H9 (cell line): ENCODE measurements at regions not wholly inside any gene's neighbourhood (a gene's known extent, or its start where the extent isn't known, plus 50 kb on each side); places are given as distances from the start of the nearest gene placed in this dataset.

Source experiments
- DNase-seq: peaks from one replicate; pipeline ENCODE4 v3.0.0-alpha.2; 2017
- H2AFZ ChIP-seq: one replicate; pipeline ENCODE4 v1.6.1; 2013; ENCODE audit warnings: mild to moderate bottlenecking, low read length, control low read depth, moderate library complexity
- H2AK5ac ChIP-seq: 2 replicates; pipeline ENCODE4 v1.6.1; 2013; ENCODE audit warnings: low read length, control low read depth, mixed read lengths; ENCODE audit not compliant: insufficient read length
- H2BK120ac ChIP-seq: one replicate; pipeline ENCODE4 v1.6.1; 2013; ENCODE audit warnings: low read depth, mild to moderate bottlenecking, low read length, control low read depth, inconsistent platforms; ENCODE audit not compliant: poor library complexity, severe bottlenecking
- H2BK12ac ChIP-seq: 2 replicates; pipeline ENCODE4 v1.6.1; 2013; ENCODE audit warnings: low read length, control low read depth, mixed read lengths, low read depth; ENCODE audit not compliant: insufficient read length
- H2BK15ac ChIP-seq: 2 replicates; pipeline ENCODE4 v1.6.1; 2013; ENCODE audit warnings: low read depth, low read length, control low read depth
- H2BK20ac ChIP-seq: one replicate; pipeline ENCODE4 v1.6.1; 2013; ENCODE audit warnings: low read depth, mild to moderate bottlenecking, low read length, control low read depth, inconsistent platforms; ENCODE audit not compliant: poor library complexity, severe bottlenecking
- H2BK5ac ChIP-seq: 2 replicates; pipeline ENCODE4 v1.6.1; 2013; ENCODE audit warnings: low read length, control low read depth, mixed read lengths; ENCODE audit not compliant: insufficient read length
- H3K14ac ChIP-seq: 2 replicates; pipeline ENCODE4 v1.6.1; 2013; ENCODE audit warnings: low read length, control low read depth; ENCODE audit not compliant: insufficient read depth
- H3K18ac ChIP-seq: 2 replicates; pipeline ENCODE4 v1.6.1; 2013; ENCODE audit warnings: low read depth, mild to moderate bottlenecking, mixed read lengths, low read length, control low read depth; ENCODE audit not compliant: insufficient read length
- H3K23ac ChIP-seq: 2 replicates; pipeline ENCODE4 v1.6.1; 2013; ENCODE audit warnings: low read length, control low read depth, mixed read lengths, low read depth; ENCODE audit not compliant: insufficient read length
- H3K23me2 ChIP-seq: 2 replicates; pipeline ENCODE4 v1.6.1; 2013; ENCODE audit warnings: low read depth, mild to moderate bottlenecking, mixed read lengths, low read length, control low read depth; ENCODE audit not compliant: insufficient read length, poor library complexity, severe bottlenecking
- H3K27ac ChIP-seq: 2 replicates; pipeline ENCODE4 v1.5.1; 2013; ENCODE audit warnings: low read length, control low read depth, mixed read lengths, low read depth; ENCODE audit not compliant: insufficient read length
- H3K27me3 ChIP-seq: 2 replicates; pipeline ENCODE4 v1.6.1; 2013; ENCODE audit warnings: low read length, control low read depth, inconsistent platforms; ENCODE audit not compliant: insufficient read depth
- H3K4ac ChIP-seq: 2 replicates; pipeline ENCODE4 v1.6.1; 2013; ENCODE audit warnings: low read depth, mild to moderate bottlenecking, control low read depth, inconsistent platforms, low read length, moderate library complexity
- H3K4me1 ChIP-seq: 2 replicates; pipeline ENCODE4 v1.6.1; 2013; ENCODE audit warnings: low read length, control low read depth, inconsistent platforms; ENCODE audit not compliant: insufficient read depth
- H3K4me2 ChIP-seq: 2 replicates; pipeline ENCODE4 v1.6.1; 2013; ENCODE audit warnings: low read length, control low read depth, mixed read lengths; ENCODE audit not compliant: insufficient read length, insufficient read depth
- H3K56ac ChIP-seq: 2 replicates; pipeline ENCODE4 v1.6.1; 2013; ENCODE audit warnings: low read depth, mild to moderate bottlenecking, mixed read lengths, low read length, control low read depth; ENCODE audit not compliant: insufficient read length
- H3K79me1 ChIP-seq: 2 replicates; pipeline ENCODE4 v1.6.1; 2013; ENCODE audit warnings: low read depth, mild to moderate bottlenecking, moderate library complexity, low read length, control low read depth, inconsistent platforms; ENCODE audit not compliant: insufficient read depth, poor library complexity, severe bottlenecking
- H3K79me2 ChIP-seq: 2 replicates; pipeline ENCODE4 v1.6.1; 2013; ENCODE audit warnings: low read length, control low read depth, inconsistent platforms; ENCODE audit not compliant: insufficient read depth
- H3K9ac ChIP-seq: 2 replicates; pipeline ENCODE4 v1.6.1; 2013; ENCODE audit warnings: low read length, control low read depth, mixed read lengths; ENCODE audit not compliant: insufficient read length; ENCODE audit errors: extremely low read depth
- H3K9me3 ChIP-seq: one replicate; pipeline ENCODE4 v1.6.1; 2013; ENCODE audit warnings: low read depth, low read length, inconsistent platforms; ENCODE audit not compliant: control insufficient read depth
- H3T11ph ChIP-seq: one replicate; pipeline ENCODE4 v1.6.1; 2013; ENCODE audit warnings: mild to moderate bottlenecking, low read length, control low read depth, inconsistent platforms
- H4K20me1 ChIP-seq: one replicate; pipeline ENCODE4 v1.6.1; 2013; ENCODE audit not compliant: control insufficient read depth, insufficient read length, insufficient read depth
- H4K5ac ChIP-seq: 2 replicates; pipeline ENCODE4 v1.6.1; 2013; ENCODE audit warnings: low read depth, mild to moderate bottlenecking, mixed read lengths, low read length, control low read depth; ENCODE audit not compliant: insufficient read length
- H4K8ac ChIP-seq: replicated peaks from 2 replicates; pipeline ENCODE4 v1.6.1; 2013; ENCODE audit warnings: low read length, control low read depth, mixed read lengths, low read depth; ENCODE audit not compliant: insufficient read length
- H4K91ac ChIP-seq: 2 replicates; pipeline ENCODE4 v1.6.1; 2013; ENCODE audit warnings: low read depth, mild to moderate bottlenecking, moderate library complexity, mixed read lengths, low read length, control low read depth; ENCODE audit not compliant: insufficient read length
- H3K27ac Mint-ChIP-seq, 3 experiments: 2 replicates in 2 of 3; 3 replicates in 1 of 3; pipeline ENCODE4 v1.8.0; 2020 to 2021; ENCODE audit warnings: mixed read lengths in 3 of 3, mild to moderate bottlenecking in 1 of 3, moderate library complexity in 1 of 3
- H3K27me3 Mint-ChIP-seq: 2 replicates; pipeline ENCODE4 v1.8.0; 2021; ENCODE audit warnings: low read depth, mild to moderate bottlenecking, moderate library complexity, mixed read lengths
- H3K36me3 Mint-ChIP-seq, 3 experiments: 2 replicates in 2 of 3; 3 replicates in 1 of 3; pipeline ENCODE4 v1.8.0; 2020 to 2021; ENCODE audit warnings: low read depth in 3 of 3, mixed read lengths in 3 of 3; ENCODE audit not compliant: insufficient read depth in 1 of 3
- H3K4me1 Mint-ChIP-seq, 2 experiments: 2 replicates each; pipeline ENCODE4 v1.8.0; 2020; ENCODE audit warnings: mixed read lengths in 2 of 2
- H3K4me3 Mint-ChIP-seq, 2 experiments: 2 replicates in 1 of 2; 3 replicates in 1 of 2; pipeline ENCODE4 v1.8.0; 2020 to 2021; ENCODE audit warnings: mild to moderate bottlenecking in 2 of 2, mixed read lengths in 2 of 2, moderate library complexity in 1 of 2
- H3K9me3 Mint-ChIP-seq, 2 experiments: 2 replicates in 1 of 2; 3 replicates in 1 of 2; pipeline ENCODE4 v1.8.0; 2020; ENCODE audit warnings: mild to moderate bottlenecking in 2 of 2, mixed read lengths in 2 of 2, moderate library complexity in 1 of 2
- CTCF ChIP-seq: fragments of 200-600 bp; sonication (generic); conservative IDR thresholded peaks from 3 replicates; pipeline ENCODE4 v1.8.0; 2021; ENCODE audit warnings: antibody characterized with exemption, mild to moderate bottlenecking

- no peak overlapping the region for H4K91ac ChIP-seq
- no peak overlapping the region for H2AK5ac ChIP-seq
- Mint-ChIP-seq H3K27me3 (no peaks in the 10 kb centered on the region), H3K27ac (no peak overlapping the region), H3K4me3 (no peak overlapping the region), H3K9me3 (no peaks in the 10 kb centered on the region), H3K4me1 (no peaks in the 10 kb centered on the region; a peak in 1 of 4 replicates), H3K36me3 (no peaks in the 10 kb centered on the region)
- no peaks in the 10 kb centered on the region for H3K9me3 ChIP-seq
- H4K8ac ChIP-seq, result no peak overlapping the region
- no peak overlapping the region for H2BK5ac ChIP-seq
- no peak overlapping the region for H3K9ac ChIP-seq
- H3K18ac ChIP-seq, result no peak overlapping the region
- no peak overlapping the region for H3K23ac ChIP-seq
- H3K4me2 ChIP-seq, result no peak overlapping the region
- H2BK15ac ChIP-seq, result no peak overlapping the region
- no peak overlapping the region for H3K4ac ChIP-seq
- no peaks in the 10 kb centered on the region for H4K20me1 ChIP-seq
- no peak overlapping the region for H3K56ac ChIP-seq
- no peak overlapping the region for H3K27ac ChIP-seq
- H3T11ph ChIP-seq, result no peak overlapping the region
- no peak overlapping the region for H2BK120ac ChIP-seq
- H4K5ac ChIP-seq, result no peak overlapping the region
- H2AFZ ChIP-seq, result no peak overlapping the region
- no peak overlapping the region for H2BK20ac ChIP-seq
- TF ChIP-seq CTCF, result no peak
- no peaks in the 10 kb centered on the region for H3K4me1 ChIP-seq
- no peaks in the 10 kb centered on the region for H3K27me3 ChIP-seq
- no peaks in the 10 kb centered on the region for H3K23me2 ChIP-seq
- DNase-seq, result no peak
- H2BK12ac ChIP-seq, result no peak overlapping the region
- H3K14ac ChIP-seq, result no peak overlapping the region
- no peaks in the 10 kb centered on the region for H3K79me2 ChIP-seq
- no peaks in the 10 kb centered on the region for H3K79me1 ChIP-seq
These were observed 182.4 kb downstream of the TOX3 start for GRCh38 chr16:52364500-52364899.
